Stomach (tissue), 4 donors: ENCODE measurements at regions not wholly inside any gene's neighbourhood (a gene's known extent, or its start where the extent isn't known, plus 50 kb on each side); places are given as distances from the start of the nearest gene placed in this dataset.

Experiments
- POLR2AphosphoS5 ChIP-seq, 3 donors: sonication (generic); formaldehyde crosslinking; IDR thresholded peaks; one replicate each; pipeline ENCODE4 v1.6.1; 2016; ENCODE audit warnings: antibody characterized with exemption in 3 of 3
- TF ChIP-seq, protein P1 (sequence below), 7 experiments: fragments of 450-650 bp in 4 of 7; fragments of 200-600 bp in 3 of 7; sonication (generic) in 3 of 7; IDR thresholded peaks; one replicate each; pipeline ENCODE4 v1.5.1; 2016 to 2019; ENCODE audit warnings: antibody characterized with exemption in 7 of 7, control low read depth in 2 of 7, mild to moderate bottlenecking in 1 of 7

DNA sequence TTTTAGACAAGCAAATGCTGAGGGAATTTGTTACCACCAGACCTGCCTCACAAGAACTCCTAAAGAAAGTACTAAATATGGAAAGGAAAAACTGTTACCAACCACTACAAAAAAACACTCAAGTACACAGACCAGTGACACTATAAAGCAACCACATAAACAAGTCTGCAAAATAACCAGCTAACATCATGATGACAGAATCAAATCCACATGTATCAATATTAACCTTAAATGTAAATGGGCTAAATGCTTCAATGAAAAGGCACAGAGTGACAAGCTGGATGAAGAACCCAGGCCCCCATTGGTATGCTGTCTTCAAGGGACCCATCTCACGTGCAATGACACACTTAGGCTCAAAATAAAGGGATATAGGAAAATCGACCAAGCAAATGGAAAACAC, 529.9 kb upstream of the CAMK1G start:
- no peak for TF ChIP-seq POLR2AphosphoS5 (IDR thresholded peaks at IDR 0.05)
- TF ChIP-seq, protein P1, sequence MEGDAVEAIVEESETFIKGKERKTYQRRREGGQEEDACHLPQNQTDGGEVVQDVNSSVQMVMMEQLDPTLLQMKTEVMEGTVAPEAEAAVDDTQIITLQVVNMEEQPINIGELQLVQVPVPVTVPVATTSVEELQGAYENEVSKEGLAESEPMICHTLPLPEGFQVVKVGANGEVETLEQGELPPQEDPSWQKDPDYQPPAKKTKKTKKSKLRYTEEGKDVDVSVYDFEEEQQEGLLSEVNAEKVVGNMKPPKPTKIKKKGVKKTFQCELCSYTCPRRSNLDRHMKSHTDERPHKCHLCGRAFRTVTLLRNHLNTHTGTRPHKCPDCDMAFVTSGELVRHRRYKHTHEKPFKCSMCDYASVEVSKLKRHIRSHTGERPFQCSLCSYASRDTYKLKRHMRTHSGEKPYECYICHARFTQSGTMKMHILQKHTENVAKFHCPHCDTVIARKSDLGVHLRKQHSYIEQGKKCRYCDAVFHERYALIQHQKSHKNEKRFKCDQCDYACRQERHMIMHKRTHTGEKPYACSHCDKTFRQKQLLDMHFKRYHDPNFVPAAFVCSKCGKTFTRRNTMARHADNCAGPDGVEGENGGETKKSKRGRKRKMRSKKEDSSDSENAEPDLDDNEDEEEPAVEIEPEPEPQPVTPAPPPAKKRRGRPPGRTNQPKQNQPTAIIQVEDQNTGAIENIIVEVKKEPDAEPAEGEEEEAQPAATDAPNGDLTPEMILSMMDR (IDR thresholded peaks at IDR 0.05): no peak
